Activated CD8-positive, alpha-beta memory T cell treated with anti-CD3 and anti-CD28 coated beads, Interleukin-2, amount 50 U/mL, for 1 hour (primary cell): ENCODE measurements at regions not wholly inside any gene's neighbourhood (a gene's known extent, or its start where the extent isn't known, plus 50 kb on each side); places are given as distances from the start of the nearest gene placed in this dataset.

Source experiments
- DNase-seq: peaks from one replicate; pipeline ENCODE4 v3.0.0-alpha.2; 2020; ENCODE audit errors: extremely low read depth

- DNase-seq: no peak
Observed at GRCh38 chr10:10353326-10353868, 664.3 kb upstream of the CELF2 start.

DNA sequence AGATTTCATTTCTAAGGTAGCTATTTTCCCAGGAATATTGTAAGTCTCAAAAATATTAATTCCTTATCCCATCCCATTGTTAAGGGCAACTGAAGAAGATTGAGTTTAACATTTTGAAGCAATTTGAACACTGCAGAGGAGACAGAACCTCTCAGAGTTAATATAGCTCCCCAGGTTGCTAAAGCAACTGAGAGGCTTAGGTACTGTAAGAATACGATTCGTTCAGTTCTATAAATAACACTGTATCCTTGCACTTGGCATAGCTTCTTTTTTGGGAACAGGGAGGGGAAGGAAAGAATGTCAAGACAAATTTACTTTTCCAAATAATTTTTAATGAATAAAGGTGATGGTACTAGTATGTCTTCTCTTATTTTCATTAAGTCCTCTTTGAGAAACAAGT is 658.4 kb upstream of the CELF2 start:
- no peak for DNase-seq

GRCh38 chr10:10361301-10361885 is 656.3 kb upstream of the CELF2 start:
- no peak for DNase-seq

GRCh38 chr10:10362800-10363199 is 654.9 kb upstream of the CELF2 start:
- DNase-seq: no peak

- DNase-seq: no peak
Observed at GRCh38 chr10:10363217-10363616, 654.5 kb upstream of the CELF2 start.

- DNase-seq: no peak
Observed at GRCh38 chr10:10364902-10365301, 652.8 kb upstream of the CELF2 start.

GRCh38 chr10:10365676-10366075 is 652.0 kb upstream of the CELF2 start:
- DNase-seq: no peak

GRCh38 chr10:10366836-10367235 is 650.8 kb upstream of the CELF2 start:
- no peak for DNase-seq

- no peak for DNase-seq
Observed at GRCh38 chr10:10367264-10367663, 650.4 kb upstream of the CELF2 start.

DNA sequence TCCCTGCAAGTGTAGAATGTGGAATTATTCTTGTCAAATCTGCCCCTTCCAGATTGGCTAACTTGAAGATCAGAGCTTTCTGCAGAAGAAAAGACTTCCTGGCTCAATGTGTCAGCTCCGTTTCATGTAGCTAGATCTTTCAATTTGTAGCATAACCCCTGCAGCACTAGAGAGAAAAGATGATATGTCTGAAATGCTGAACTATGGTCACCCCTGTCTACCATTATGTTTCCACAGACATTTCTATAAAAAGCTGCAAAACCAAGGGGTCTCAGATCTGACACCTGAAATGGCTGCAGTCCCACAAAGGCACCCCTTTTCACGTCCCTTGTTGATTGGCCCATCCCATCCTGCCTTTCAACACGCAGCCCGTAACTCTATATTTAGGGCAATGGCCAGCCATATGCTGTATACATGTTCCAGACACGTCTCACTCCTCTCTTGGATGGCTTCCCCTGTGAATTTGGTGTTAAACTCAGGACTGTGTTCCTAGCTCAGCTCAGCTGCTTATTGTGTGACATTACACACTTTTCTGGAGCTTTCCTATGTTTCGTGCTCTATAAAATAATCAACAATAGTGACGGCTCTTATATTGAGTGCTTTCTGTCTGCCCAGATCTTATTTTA is 648.6 kb upstream of the CELF2 start:
- DNase-seq: no peak

DNA sequence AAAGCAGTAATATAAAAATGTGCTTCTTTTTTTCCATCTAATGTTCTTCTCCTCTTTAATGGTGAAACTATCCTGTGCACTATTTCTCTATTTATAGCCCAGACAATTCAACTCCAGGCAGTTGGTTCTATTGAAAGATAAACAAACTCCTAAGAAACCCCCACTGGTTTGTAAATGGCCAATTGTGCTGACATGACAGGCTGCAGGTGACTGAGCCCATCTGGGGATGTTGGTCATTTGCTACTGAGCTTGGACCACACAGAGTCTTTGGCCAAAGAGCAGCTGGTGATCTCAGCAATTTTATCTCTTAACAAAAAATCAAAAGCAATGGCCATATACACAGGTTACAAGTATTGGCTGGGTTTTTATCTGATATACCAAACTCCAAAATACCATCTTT is 631.8 kb upstream of the CELF2 start:
- DNase-seq: no peak

GRCh38 chr10:10389182-10389581 is 628.5 kb upstream of the CELF2 start:
- DNase-seq: no peak

DNA sequence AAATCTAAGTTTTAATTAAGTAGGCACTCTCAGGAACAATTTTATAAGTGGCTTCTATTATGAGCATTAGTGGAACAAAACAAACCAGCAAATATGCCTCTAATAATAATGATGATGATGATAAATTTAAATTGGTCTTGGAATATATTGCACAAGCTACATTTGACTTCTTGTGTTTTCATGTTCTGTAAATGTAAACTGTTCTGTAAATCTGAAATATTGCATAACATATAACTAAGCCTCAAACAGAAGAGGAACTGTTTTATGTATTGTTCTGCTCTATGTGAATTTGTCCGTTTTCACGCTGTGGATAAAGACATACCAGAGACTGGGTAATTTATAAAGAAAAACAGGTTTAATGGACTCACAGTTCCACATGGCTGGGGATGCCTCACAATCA is 625.2 kb upstream of the CELF2 start:
- no peak for DNase-seq

DNA sequence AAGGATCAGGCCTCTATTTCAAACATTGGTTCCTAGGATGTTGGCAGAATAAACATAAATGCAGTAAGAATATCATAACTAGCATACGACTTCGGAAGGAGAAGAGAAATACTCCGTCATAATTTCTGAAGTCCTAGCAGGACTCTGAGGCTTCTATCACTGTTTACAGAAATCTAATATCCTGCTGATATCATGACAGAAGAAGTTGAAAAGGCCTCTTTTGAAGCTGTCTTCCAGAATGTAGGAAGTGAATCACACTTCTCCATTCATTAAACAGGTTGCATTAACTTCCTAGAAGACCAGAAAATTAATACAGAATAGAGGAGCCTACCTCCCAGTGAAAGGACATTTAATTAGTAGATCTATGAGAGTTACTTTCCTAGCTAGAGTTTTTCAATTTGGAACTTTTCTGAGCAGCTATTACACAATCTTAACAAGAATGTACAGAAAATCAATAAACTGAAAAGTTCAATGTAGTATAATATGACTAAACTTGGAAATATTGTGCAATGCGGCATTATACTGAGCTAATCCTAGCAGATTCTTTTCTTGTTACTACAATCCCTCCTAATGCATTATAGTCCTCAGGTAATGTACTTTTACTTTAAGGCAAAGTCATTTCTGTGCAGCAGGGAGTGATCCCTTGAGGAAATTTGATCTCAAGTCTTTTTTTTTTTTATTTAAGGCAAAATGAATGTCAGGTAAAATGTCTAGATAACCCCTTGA is 622.6 kb upstream of the CELF2 start:
- DNase-seq: no peak

- DNase-seq: no peak
Observed at GRCh38 chr10:10396601-10397000, 621.1 kb upstream of the CELF2 start.

- DNase-seq: no peak
Observed at GRCh38 chr10:10397906-10398305, 619.8 kb upstream of the CELF2 start.

DNA sequence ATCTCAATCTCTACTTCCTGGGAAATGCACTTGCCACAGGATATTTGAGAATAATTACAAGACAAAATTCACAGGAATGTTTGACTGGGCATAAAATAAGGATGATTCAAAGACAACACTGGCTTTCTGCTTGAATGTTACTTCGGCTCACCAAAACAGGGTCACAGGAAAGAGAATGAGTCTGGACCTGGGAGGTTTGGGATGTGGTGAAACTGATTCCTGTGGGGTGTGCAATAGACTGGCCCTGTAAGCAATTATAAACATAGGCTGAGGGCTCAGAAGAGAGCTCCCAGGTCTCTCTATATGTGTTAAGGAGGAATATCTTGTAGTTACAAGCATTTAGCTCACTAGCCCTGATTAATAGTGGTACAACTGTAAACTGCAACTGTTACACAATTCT is 613.9 kb upstream of the CELF2 start:
- DNase-seq: no peak

DNA sequence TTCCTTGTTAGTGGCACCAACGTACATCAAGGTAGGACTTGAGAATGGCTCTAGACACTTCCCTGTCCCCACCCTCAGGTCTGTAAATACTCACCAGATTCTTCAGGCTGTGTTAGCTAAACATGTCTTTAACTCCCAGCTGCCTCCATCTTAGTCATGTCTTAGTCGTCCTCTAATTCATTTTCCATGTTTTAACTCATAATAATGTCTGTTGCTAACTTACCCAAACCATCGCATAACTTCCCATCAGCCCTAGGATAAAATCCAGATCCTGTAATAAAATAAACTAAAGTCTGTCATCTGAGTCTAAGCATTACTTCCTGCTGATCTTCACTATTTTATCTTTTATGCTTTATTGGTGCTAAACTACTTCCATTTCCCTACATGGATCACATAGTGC is 600.0 kb upstream of the CELF2 start:
- no peak for DNase-seq

- no peak for DNase-seq
Observed at GRCh38 chr10:10418387-10418786, 599.3 kb upstream of the CELF2 start.

GRCh38 chr10:10421071-10421470 is 596.6 kb upstream of the CELF2 start:
- DNase-seq: no peak

DNA sequence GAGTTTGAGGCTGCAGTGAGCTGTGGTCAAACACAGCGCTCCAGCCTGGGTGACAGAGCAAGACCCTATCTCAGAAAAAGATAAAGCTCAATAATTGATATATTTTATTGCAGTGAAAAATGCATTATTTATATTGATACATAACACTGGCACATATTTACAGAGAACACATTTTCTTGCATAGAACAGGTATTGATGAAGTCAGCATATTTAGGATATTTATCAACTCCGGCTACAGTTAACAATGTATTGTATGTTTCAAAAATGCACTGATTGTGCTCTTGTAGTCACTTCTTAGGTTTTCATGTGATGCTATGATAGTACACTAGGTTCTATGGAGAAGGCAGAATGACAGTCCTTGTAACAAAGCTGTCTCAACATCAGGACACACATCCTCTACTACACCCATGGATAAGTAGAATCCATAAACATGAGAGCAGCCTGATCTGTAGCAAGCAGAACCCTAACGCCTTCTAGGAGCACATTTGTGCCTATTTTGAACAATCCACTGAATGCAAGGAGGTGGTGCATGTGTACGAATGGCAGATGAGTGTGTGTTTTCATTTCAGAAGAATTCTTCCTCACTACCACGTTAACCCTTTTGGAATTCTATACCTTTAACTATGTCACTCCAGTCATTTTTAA is 586.1 kb upstream of the CELF2 start:
- DNase-seq: no peak

- no peak for DNase-seq
Observed at GRCh38 chr10:10432296-10433035, 585.2 kb upstream of the CELF2 start.
